Smooth muscle cell (in vitro differentiated cells): ENCODE measurements at regions not wholly inside any gene's neighbourhood (a gene's known extent, or its start where the extent isn't known, plus 50 kb on each side); places are given as distances from the start of the nearest gene placed in this dataset.

Source experiments
- DNase-seq: peaks from one replicate; lab custom pipeline; 2025; ENCODE audit not compliant: unreplicated experiment; lab: John Stamatoyannopoulos, UW
- H2AFZ ChIP-seq: fragments of 200-600 bp; sonication (generic); 2 replicates; pipeline ENCODE4 v1.6.0; 2016; ENCODE audit warnings: antibody characterized with exemption, low read depth, mild to moderate bottlenecking
- H3F3A ChIP-seq: fragments of 200-600 bp; sonication (generic); 2 replicates; pipeline ENCODE4 v1.6.0; 2017; ENCODE audit warnings: antibody characterized with exemption, low read depth
- H3K27ac ChIP-seq: fragments of 200-600 bp; sonication (generic); 2 replicates; pipeline ENCODE4 v1.5.1; 2016; ENCODE audit warnings: low read depth, mild to moderate bottlenecking
- H3K27me3 ChIP-seq: fragments of 200-600 bp; sonication (generic); 2 replicates; pipeline ENCODE4 v1.6.1; 2016; ENCODE audit warnings: low read depth, mild to moderate bottlenecking
- H3K36me3 ChIP-seq: fragments of 200-600 bp; sonication (generic); 2 replicates; pipeline ENCODE4 v1.5.1; 2016; ENCODE audit warnings: low read depth
- H3K4me1 ChIP-seq: fragments of 200-600 bp; sonication (generic); 2 replicates; pipeline ENCODE4 v1.5.1; 2016; ENCODE audit warnings: low read depth
- H3K4me2 ChIP-seq: fragments of 200-600 bp; sonication (generic); 2 replicates; pipeline ENCODE4 v1.6.0; 2016; ENCODE audit warnings: mild to moderate bottlenecking
- H3K4me3 ChIP-seq: fragments of 200-600 bp; sonication (generic); 2 replicates; pipeline ENCODE4 v1.5.1; 2016; ENCODE audit warnings: mild to moderate bottlenecking
- H3K79me2 ChIP-seq: fragments of 200-600 bp; sonication (generic); 2 replicates; pipeline ENCODE4 v1.6.0; 2016; ENCODE audit warnings: low read depth, mild to moderate bottlenecking
- H3K9ac ChIP-seq: fragments of 200-600 bp; sonication (generic); 2 replicates; pipeline ENCODE4 v1.6.0; 2016; ENCODE audit warnings: low read depth
- H3K9me3 ChIP-seq: fragments of 200-600 bp; sonication (generic); replicated peaks from 2 replicates; pipeline ENCODE4 v1.5.1; 2016; ENCODE audit warnings: low read depth
- H4K20me1 ChIP-seq: fragments of 200-600 bp; sonication (generic); 2 replicates; pipeline ENCODE4 v1.6.0; 2016; ENCODE audit warnings: low read depth
- CTCF ChIP-seq: fragments of 200-600 bp; sonication (generic); IDR thresholded peaks from 2 replicates; pipeline ENCODE4 v1.5.1; 2017; ENCODE audit warnings: borderline replicate concordance, mild to moderate bottlenecking, antibody characterized with exemption; ENCODE audit not compliant: insufficient read depth, poor library complexity, severe bottlenecking
- WGBS: methylation state at CpG from one replicate; pipeline ENCODE4 v1.1.7; 2016; ENCODE audit warnings: low lambda C conversion rate; 5-methylcytosine and 5-hydroxymethylcytosine counted together

GRCh38 chr9:6113819-6114218 lies 98.4 kb upstream of the RANBP6 start:
- Histone ChIP-seq H2AFZ (no peak overlapping the region), H3K27me3 (no peaks in the 10 kb centered on the region), H3K27ac (no peak overlapping the region), H3K36me3 (no peaks in the 10 kb centered on the region), H3K4me3 (no peak overlapping the region), H3K79me2 (no peaks in the 10 kb centered on the region), H3K4me1 (no peaks in the 10 kb centered on the region), H3K9me3 (no peaks in the 10 kb centered on the region), H3K9ac (no peak overlapping the region), H3F3A (no peaks in the 10 kb centered on the region), H3K4me2 (no peak overlapping the region), H4K20me1 (no peaks in the 10 kb centered on the region)
- WGBS = 60% methylated on average over 6 of the region's 6 CpGs
- DNase-seq = no peak
- TF ChIP-seq CTCF = no peak

- Histone ChIP-seq H3K36me3 (no peaks in the 10 kb centered on the region), H3K9me3 (no peaks in the 10 kb centered on the region), H3K9ac (no peak overlapping the region), H4K20me1 (no peaks in the 10 kb centered on the region), H3K4me3 (no peak overlapping the region), H3F3A (no peaks in the 10 kb centered on the region), H3K4me1 (no peaks in the 10 kb centered on the region), H3K27ac (no peak overlapping the region), H3K27me3 (no peaks in the 10 kb centered on the region), H3K79me2 (no peaks in the 10 kb centered on the region), H2AFZ (no peak overlapping the region), H3K4me2 (no peak overlapping the region)
- 91% methylated on average over 5 of the region's 5 CpGs for WGBS
- no peak for TF ChIP-seq CTCF
- no peak for DNase-seq
Measured at GRCh38 chr9:6113312-6113711, 97.9 kb upstream of the RANBP6 start.

DNA sequence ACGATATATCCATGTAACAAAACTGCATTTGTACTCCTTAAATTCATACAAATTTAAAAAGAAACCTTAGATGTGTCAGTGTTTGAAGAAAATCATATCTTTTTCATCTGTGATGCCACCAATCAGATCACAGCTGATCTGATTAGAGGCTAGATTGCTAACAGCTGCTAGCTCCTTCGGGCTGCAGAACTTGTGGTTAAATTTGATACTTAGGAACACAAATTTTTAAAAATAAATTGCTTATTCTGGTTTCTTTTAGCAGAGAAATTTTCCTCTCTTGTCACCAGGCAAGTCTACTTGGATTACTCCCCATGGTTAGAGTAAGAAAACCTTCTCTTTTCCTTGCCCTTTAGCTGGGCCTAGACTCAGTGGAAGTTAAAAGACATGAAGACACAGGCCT lies 94.6 kb upstream of the RANBP6 start:
- TF ChIP-seq CTCF = no peak
- Histone ChIP-seq H3K27ac (no peak overlapping the region), H3K9me3 (no peaks in the 10 kb centered on the region), H3K27me3 (no peaks in the 10 kb centered on the region), H3K79me2 (no peaks in the 10 kb centered on the region), H3K36me3 (no peaks in the 10 kb centered on the region), H2AFZ (no peak overlapping the region), H3K4me3 (no peak overlapping the region), H3K4me1 (no peaks in the 10 kb centered on the region), H4K20me1 (no peaks in the 10 kb centered on the region), H3F3A (no peaks in the 10 kb centered on the region), H3K4me2 (no peak overlapping the region), H3K9ac (no peak overlapping the region)
- no peak for DNase-seq
- 86% methylated on average over 2 of the region's 2 CpGs for WGBS

- DNase-seq = no peak
- Histone ChIP-seq H3K9me3 (no peaks in the 10 kb centered on the region), H3K4me3 (no peak overlapping the region), H3K4me2 (no peak overlapping the region), H3K79me2 (no peaks in the 10 kb centered on the region), H3K4me1 (no peaks in the 10 kb centered on the region), H3F3A (no peaks in the 10 kb centered on the region), H4K20me1 (no peaks in the 10 kb centered on the region), H3K9ac (no peak overlapping the region), H3K27ac (no peak overlapping the region), H2AFZ (no peak overlapping the region), H3K36me3 (no peaks in the 10 kb centered on the region), H3K27me3 (no peaks in the 10 kb centered on the region)
- no peak for TF ChIP-seq CTCF
Measured at GRCh38 chr9:6109571-6109970, 94.1 kb upstream of the RANBP6 start.
